Gastrocnemius medialis (tissue), 4 donors: ENCODE measurements at regions not wholly inside any gene's neighbourhood (a gene's known extent, or its start where the extent isn't known, plus 50 kb on each side); places are given as distances from the start of the nearest gene placed in this dataset.

ENCODE experiments used
- ATAC-seq, 2 donors: fragments of 150-250 bp; one replicate each; pipeline ENCODE4 v1.9.1; 2016
- DNase-seq, 2 donors: peaks; one replicate each; pipeline ENCODE4 v3.0.0-alpha.2; 2019
- H3K27ac ChIP-seq, 4 donors: fragments of 200-600 bp; sonication (generic); 1 replicate in 1 of 4; 2 replicates in 3 of 4; pipeline ENCODE4 v1.5.1; 2016 to 2018; ENCODE audit warnings: mild to moderate bottlenecking in 2 of 4, moderate library complexity in 1 of 4
- H3K27me3 ChIP-seq, 3 donors: fragments of 200-600 bp; sonication (generic) in 2 of 3; 1 replicate in 1 of 3; 2 replicates in 2 of 3; pipeline versions ENCODE4 v1.5.1 to v1.6.0; 2016 to 2019; ENCODE audit warnings: mild to moderate bottlenecking in 1 of 3, moderate library complexity in 1 of 3
- H3K36me3 ChIP-seq, 2 donors: fragments of 200-600 bp; sonication (generic) in 1 of 2; one replicate each; pipeline ENCODE4 v1.5.1; 2017 to 2018
- H3K4me1 ChIP-seq, 2 donors: fragments of 200-600 bp; sonication (generic) in 1 of 2; one replicate each; pipeline ENCODE4 v1.5.1; 2016 to 2017; ENCODE audit warnings: mild to moderate bottlenecking in 2 of 2
- H3K4me3 ChIP-seq, 4 donors: fragments of 200-600 bp; sonication (generic) in 3 of 4; 1 replicate in 1 of 4; 2 replicates in 3 of 4; pipeline ENCODE4 v1.5.1; 2016 to 2019; ENCODE audit warnings: mild to moderate bottlenecking in 2 of 4
- H3K9me3 ChIP-seq, 3 donors: fragments of 200-600 bp; sonication (generic) in 2 of 3; 1 replicate in 1 of 3; 2 replicates in 2 of 3; pipeline ENCODE4 v1.5.1; 2016 to 2019
- CTCF ChIP-seq, 5 experiments: fragments of 450-650 bp in 3 of 5; fragments of 200-600 bp in 2 of 5; sonication (generic) in 2 of 5; IDR thresholded peaks in 4 of 5; conservative IDR thresholded peaks in 1 of 5; 1 replicate in 4 of 5; 2 replicates in 1 of 5; pipeline ENCODE4 v1.5.1; 2016 to 2019; ENCODE audit warnings: antibody characterized with exemption in 5 of 5, mild to moderate bottlenecking in 3 of 5, moderate library complexity in 3 of 5
- POLR2A ChIP-seq, 2 donors: fragments of 450-650 bp; IDR thresholded peaks; one replicate each; pipeline ENCODE4 v1.6.1; 2017; ENCODE audit warnings: antibody characterized with exemption in 2 of 2, mild to moderate bottlenecking in 2 of 2, moderate library complexity in 2 of 2
- in situ Hi-C, 4 donors: fragments of 200-750 bp; cut with MboI; loops; one replicate each; pipeline versions ENCODE4 v1.15.0 to v1.8.0; 2017; ENCODE audit warnings: low sequenced_read_pairs in 4 of 4
- intact Hi-C: fragments of 100-400 bp; cut with DNase I; formaldehyde crosslinking; loops from one replicate; pipeline ENCODE4 v1.15.1; 2023; ENCODE audit warnings: low total_unique reads

- intact Hi-C loops (no loop called here), in situ Hi-C loops (loop anchor here in 1 of 4 donors (25.0 kb wide), 1 partner anchor 105 kb away; no protein-coding TSS in a partner anchor)
- no peak for ATAC-seq
- no peaks in the 10 kb centered on the region for H3K9me3 ChIP-seq
- TF ChIP-seq POLR2A (IDR thresholded peaks at IDR 0.05), result no peak
- no peak for TF ChIP-seq CTCF (IDR thresholded peaks at IDR 0.05 in 4 of 5, conservative IDR thresholded peaks at IDR 0.05 in 1 of 5)
- peaks cover 14 to 19% of the 10 kb centered on the region in 2 donors for H3K4me1 ChIP-seq
- no peaks in the 10 kb centered on the region for H3K27me3 ChIP-seq
- no peak overlapping the region for H3K4me3 ChIP-seq
- H3K36me3 ChIP-seq, result no peaks in the 10 kb centered on the region
- DNase-seq, result no peak
- no peak overlapping the region for H3K27ac ChIP-seq
Measured at GRCh38 chr21:39116761-39117439, 66.4 kb downstream of the PSMG1 start.

GRCh38 chr21:39115576-39116235 is 67.5 kb downstream of the PSMG1 start:
- in situ Hi-C loops, result loop anchor here in 1 of 4 donors (25.0 kb wide), 1 partner anchor 103 kb away; no protein-coding TSS in a partner anchor
- TF ChIP-seq CTCF (IDR thresholded peaks at IDR 0.05 in 4 of 5, conservative IDR thresholded peaks at IDR 0.05 in 1 of 5) (no peak), POLR2A (IDR thresholded peaks at IDR 0.05) (no peak)
- DNase-seq (no peak), ATAC-seq (no peak)
- Histone ChIP-seq H3K4me3 (no peak overlapping the region), H3K36me3 (no peaks in the 10 kb centered on the region), H3K9me3 (no peaks in the 10 kb centered on the region), H3K27ac (peak overlapping the region in 2 of 4 donors; percentile 51 to 53), H3K4me1 (peaks cover 15% of the 10 kb centered on the region in 2 donors), H3K27me3 (no peaks in the 10 kb centered on the region)
- intact Hi-C loops, result no loop called here

- Histone ChIP-seq H3K4me3 (no peak overlapping the region), H3K27ac (peak overlapping the region; percentile 12 to 53 (median 50)), H3K36me3 (no peaks in the 10 kb centered on the region), H3K27me3 (no peaks in the 10 kb centered on the region), H3K9me3 (no peaks in the 10 kb centered on the region), H3K4me1 (peaks cover 15% of the 10 kb centered on the region in 2 donors)
- peak in 1 of 2 donors; percentile 43 for DNase-seq
- in situ Hi-C loops, result loop anchor here in 1 of 4 donors (25.0 kb wide), 1 partner anchor 103 kb away; no protein-coding TSS in a partner anchor
- TF ChIP-seq CTCF (IDR thresholded peaks at IDR 0.05 in 4 of 5, conservative IDR thresholded peaks at IDR 0.05 in 1 of 5), result no peak
- no peak for TF ChIP-seq POLR2A (IDR thresholded peaks at IDR 0.05)
- ATAC-seq, result peak; percentile 95 to 99
- intact Hi-C loops, result no loop called here
Measured at GRCh38 chr21:39114871-39115575, 68.2 kb downstream of the PSMG1 start.

- ATAC-seq, result no peak
- no peak overlapping the region for H3K4me3 ChIP-seq
- H3K27ac ChIP-seq, result no peak overlapping the region
- intact Hi-C loops, result no loop called here
- in situ Hi-C loops, result loop anchor here in 1 of 4 donors (25.0 kb wide), 1 partner anchor 100 kb away; no protein-coding TSS in a partner anchor
- H3K4me1 ChIP-seq, result peaks cover 15% of the 10 kb centered on the region in 2 donors
- H3K9me3 ChIP-seq, result no peaks in the 10 kb centered on the region
- H3K27me3 ChIP-seq, result no peaks in the 10 kb centered on the region
- no peak for TF ChIP-seq POLR2A (IDR thresholded peaks at IDR 0.05)
- no peak for TF ChIP-seq CTCF (IDR thresholded peaks at IDR 0.05 in 4 of 5, conservative IDR thresholded peaks at IDR 0.05 in 1 of 5)
- no peak for DNase-seq
- no peaks in the 10 kb centered on the region for H3K36me3 ChIP-seq
Measured at GRCh38 chr21:39111931-39112550, 71.2 kb downstream of the PSMG1 start.
